Activated CD4-positive, alpha-beta T cell treated with anti-CD3 and anti-CD28 coated beads for 48 hours (primary cell): ENCODE measurements at regions not wholly inside any gene's neighbourhood (a gene's known extent, or its start where the extent isn't known, plus 50 kb on each side); places are given as distances from the start of the nearest gene placed in this dataset.
"Not testable (repeated sequence)": the region's sequence is repeated elsewhere in the genome, so short reads cannot be mapped to it uniquely, and the experiment has no call there.

ENCODE experiments used
- DNase-seq: peaks from one replicate; pipeline ENCODE4 v3.0.0-alpha.2; 2020

GRCh38 chr4:148730082-148730640 is 287.9 kb upstream of the NR3C2 start:
- no peak for DNase-seq

DNA sequence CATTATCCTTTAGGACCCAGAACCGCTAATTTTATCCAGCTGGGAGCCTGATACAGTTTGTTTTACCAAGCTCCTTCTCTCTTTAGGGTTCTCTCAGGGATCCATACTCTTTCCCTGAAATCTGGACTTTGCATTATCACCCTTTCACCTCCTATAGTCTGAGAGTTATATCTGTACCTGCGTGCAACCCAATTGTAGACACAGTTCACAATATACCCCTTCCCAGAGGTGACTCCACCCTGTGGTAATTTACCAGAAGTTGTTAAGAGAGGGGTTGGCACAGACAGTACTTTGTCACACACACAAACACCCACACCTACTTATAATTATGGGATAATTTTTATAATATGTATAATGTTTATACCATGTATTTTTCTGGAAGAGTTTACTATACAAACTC is 275.8 kb upstream of the NR3C2 start:
- no peak for DNase-seq

DNA sequence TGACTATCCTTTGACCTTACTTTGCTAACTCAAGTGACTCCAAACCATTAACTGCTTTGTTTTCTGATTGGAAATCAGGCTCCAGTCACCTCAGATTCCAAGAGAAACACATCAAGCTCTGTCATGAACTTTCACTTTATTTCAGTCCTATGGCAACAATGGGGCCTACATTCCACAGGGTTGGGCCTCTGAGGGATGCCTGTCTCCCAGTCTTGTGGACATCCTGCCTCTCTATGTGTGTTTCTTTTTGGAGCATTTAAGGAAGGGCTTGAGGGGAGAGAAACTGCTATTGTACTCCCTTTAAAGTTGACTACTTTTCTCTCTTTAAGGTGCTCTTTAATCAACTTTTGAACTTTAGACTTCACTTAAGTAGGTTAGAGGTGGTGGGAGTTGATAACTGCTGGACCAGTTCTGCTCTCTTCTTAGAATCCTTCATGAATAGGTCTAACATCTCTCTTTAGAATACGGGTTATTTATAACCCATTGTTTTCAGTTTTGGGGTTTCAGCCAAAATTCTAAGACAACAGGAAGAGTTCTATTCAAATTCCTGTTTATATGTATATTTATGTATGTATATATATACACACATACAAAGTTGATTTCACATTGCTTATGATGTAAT is 274.3 kb upstream of the NR3C2 start:
- DNase-seq: no peak

- no peak for DNase-seq
Observed at GRCh38 chr4:148704291-148704690, 262.1 kb upstream of the NR3C2 start.

- no peak for DNase-seq
Observed at GRCh38 chr4:148694702-148695101, 252.5 kb upstream of the NR3C2 start.

DNA sequence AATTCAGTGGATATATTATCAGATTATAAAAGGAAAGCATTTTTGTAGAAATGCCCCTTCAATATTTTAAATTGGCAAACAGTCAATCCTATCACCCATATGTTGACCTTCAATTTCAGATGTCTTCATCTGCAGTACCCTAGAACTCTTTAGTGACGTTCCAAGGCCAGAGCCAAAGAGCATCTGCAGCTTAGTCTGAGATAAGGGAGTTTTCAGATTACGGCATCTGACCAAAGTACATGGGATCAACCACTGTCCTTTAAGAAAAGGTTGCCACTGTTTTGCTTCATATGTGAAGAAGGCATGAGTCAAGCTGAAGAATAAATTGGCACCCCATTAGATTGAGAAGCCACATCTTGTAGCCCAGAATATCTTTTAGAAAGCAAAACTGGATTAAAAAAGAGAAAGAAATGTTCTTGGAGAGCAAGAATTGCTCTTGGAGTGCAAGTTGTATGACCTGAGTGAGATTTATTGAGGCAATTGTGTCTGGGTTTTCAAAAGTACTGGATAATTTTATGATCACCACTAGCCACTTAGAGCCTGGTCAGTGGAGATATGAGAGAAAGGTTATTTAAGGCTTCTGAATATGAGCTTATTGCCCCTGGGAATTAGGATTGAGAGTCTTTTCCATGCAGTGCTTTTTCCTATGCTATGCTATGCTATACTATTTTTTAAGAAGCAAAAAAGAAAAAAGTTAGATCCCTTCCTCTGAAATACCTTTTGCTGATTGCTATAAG is 251.9 kb upstream of the NR3C2 start:
- DNase-seq: no peak

GRCh38 chr4:148692242-148692641 is 250.0 kb upstream of the NR3C2 start:
- DNase-seq: no peak

DNA sequence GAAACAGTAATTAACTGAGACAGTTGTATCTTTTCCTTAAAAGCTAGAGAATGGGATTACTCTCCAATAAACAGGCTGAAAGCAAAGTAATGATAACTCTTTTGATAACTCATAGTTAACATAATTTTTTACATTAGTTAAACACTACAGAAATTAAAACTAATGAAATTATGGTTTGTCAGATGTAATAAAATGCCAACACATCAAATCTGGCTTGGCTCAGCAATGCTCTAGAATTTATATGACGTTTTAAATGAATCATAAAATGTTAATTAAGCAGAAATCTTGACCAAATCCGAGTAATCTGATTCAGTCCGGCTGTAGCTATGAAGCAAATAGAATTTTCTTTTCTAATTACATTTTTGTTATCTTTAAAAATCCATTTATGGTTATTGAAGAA is 244.2 kb upstream of the NR3C2 start:
- no peak for DNase-seq

GRCh38 chr4:148684638-148685037 is 242.4 kb upstream of the NR3C2 start:
- DNase-seq: no peak

DNA sequence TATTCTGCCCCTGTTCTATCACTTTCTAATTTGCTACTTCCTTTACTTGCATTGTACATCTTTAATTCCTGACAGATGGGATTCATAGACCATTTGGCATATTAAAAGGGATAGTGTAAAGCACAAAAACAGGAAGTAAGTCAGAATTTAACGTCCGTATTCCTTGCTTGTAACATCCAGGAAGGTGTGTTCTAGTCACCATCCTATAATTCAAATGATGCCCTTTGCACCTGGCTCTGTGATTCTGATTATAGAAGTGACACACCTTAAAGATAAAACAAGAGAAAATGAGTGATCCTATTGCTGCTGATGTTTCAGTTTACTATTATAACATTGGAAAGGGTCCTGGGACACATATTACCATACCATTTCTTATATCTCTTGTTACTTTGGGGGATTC is 238.7 kb upstream of the NR3C2 start:
- DNase-seq: no peak

DNA sequence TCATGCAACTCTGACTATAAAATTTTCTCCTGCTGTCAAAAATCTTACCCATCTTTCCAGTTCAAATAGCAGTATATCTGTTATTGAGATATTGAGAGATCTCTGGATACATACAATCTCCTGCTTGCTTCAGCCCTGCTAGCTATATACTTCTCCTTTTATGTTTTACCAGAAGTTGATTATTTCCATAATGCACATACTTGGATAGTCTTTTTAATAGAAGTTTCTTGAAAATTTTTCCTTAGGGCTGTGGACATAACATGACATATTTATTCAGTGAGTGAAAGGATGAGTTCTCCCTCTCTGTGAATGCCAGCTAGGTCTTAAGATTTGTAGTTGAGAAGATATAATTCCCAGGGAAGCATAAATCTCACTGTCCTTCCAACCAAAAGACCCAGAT is 234.1 kb upstream of the NR3C2 start:
- DNase-seq: no peak

- no peak for DNase-seq
Observed at GRCh38 chr4:148674876-148675275, 232.7 kb upstream of the NR3C2 start.

DNA sequence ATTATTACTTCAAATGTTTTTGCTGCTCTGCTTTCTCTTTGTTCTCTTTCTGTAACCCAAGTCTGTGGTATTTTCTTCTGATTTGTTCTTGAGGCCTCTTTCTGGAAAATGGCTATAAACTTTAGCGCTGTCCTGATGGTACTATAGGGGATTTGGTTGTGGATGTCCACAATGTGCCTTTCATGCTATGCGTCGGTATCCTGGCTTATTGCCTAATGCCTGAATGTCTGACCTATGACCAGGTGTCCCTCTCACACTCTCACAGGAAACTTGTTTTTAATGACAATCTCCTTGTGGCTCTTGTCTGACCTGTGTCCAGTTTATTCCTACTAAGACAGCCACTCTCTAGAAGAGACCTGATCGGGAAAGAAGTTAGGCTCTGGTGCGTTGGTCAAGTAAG is 222.4 kb upstream of the NR3C2 start:
- no peak for DNase-seq

GRCh38 chr4:148654131-148654530 is 211.9 kb upstream of the NR3C2 start:
- DNase-seq: no peak

- DNase-seq: no peak
Observed at GRCh38 chr4:148653681-148654080, 211.5 kb upstream of the NR3C2 start.

DNA sequence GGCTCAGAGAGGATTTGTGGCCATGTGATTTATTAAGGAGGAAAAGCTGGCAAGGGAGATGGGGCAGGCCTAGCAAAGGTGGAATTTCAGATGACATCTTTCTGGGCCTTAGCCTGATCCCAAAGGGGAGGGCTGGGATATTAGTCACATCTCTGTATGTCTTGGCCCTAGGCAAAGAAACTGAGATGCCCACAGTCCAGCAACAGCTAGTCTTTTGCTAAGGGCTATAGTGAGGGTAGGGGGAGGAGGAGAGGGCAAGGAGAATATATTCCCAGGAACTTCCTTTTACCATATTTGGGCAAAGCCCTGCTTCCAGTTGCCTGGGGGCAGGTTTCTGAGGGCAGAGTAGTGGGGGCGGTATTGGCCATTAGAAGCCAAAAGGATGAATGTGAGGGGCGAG is 209.8 kb upstream of the NR3C2 start:
- DNase-seq: no peak

DNA sequence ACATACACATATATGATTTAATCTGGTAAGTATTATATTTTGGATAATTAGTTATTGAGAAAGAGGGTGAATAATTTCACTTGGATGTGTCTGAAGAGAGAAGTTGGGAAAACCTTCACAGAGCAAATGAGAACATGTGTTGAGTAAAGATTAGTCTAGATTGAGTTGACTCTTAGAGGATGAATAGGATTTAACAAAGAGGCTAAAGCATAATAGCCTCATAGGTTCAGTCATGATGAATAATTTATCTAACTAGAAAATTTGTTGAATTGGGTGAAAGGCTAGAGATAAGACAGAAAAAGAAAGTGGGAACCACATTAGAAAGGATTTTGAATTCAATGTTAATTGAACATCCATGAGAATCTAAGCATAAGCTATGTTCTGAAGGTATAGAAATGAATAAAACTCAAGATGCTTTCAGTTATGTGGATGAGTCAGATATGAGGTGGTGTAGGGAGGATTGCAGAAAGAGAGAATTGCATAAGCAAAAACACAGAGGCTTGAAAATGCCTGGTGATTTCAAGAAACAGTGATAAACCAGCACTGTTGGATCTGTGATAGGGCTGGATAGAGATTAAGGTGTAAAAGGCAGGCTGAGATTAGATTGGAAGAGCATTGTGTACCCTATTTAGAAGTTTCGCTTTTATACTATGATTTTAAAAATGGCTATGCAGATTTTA is 207.6 kb upstream of the NR3C2 start:
- no peak for DNase-seq

GRCh38 chr4:148643851-148644250 is 201.6 kb upstream of the NR3C2 start:
- DNase-seq: no peak

- DNase-seq: no peak
Observed at GRCh38 chr4:148642907-148643306, 200.7 kb upstream of the NR3C2 start.

GRCh38 chr4:148638079-148638478 is 195.9 kb upstream of the NR3C2 start:
- not testable (repeated sequence) for DNase-seq

GRCh38 chr4:148637453-148637852 is 195.2 kb upstream of the NR3C2 start:
- DNase-seq: not testable (repeated sequence)

GRCh38 chr4:148634476-148634875 is 192.3 kb upstream of the NR3C2 start:
- DNase-seq: no peak

GRCh38 chr4:148633720-148634119 is 191.5 kb upstream of the NR3C2 start:
- no peak for DNase-seq

DNA sequence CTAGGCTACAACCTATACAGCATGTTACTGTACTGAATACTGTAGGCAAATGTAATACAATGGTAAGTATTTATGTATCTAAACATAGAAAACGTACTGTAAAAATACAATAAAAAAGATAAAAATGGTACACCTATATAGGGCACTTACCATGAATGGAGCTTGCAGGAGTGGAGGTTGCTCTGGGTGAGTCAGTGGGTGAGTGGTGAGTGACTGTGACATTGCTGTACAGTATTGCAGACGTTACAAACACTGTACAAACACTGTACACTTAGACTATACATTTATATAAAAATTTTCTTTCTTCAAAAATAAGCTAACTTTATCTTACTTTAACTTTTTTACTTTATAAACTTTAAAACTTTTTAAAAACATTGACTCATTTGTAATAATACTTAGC is 190.3 kb upstream of the NR3C2 start:
- no peak for DNase-seq
